HG03064 (cell line): ENCODE measurements at regions not wholly inside any gene's neighbourhood (a gene's known extent, or its start where the extent isn't known, plus 50 kb on each side); places are given as distances from the start of the nearest gene placed in this dataset.
"Not testable (repeated sequence)": the region's sequence is repeated elsewhere in the genome, so short reads cannot be mapped to it uniquely, and the experiment has no call there.

Source experiments
- ATAC-seq: cut with Tn5 transposase; IDR thresholded peaks from one replicate; pipeline ENCODE4 v1.9.1; 2021; ENCODE audit warnings: low read depth; ENCODE audit not compliant: unreplicated experiment

GRCh38 chr10:125228245-125228940 lies 68.0 kb upstream of the CTBP2 start:
- not testable (repeated sequence) for ATAC-seq

- ATAC-seq: no peak
These were observed 67.2 kb upstream of the CTBP2 start for GRCh38 chr10:125227546-125227945.

GRCh38 chr10:125226823-125227222 lies 66.5 kb upstream of the CTBP2 start:
- ATAC-seq: no peak

- no peak for ATAC-seq
These were observed 65.6 kb upstream of the CTBP2 start for GRCh38 chr10:125226005-125226404.

- no peak for ATAC-seq
These were observed 64.7 kb upstream of the CTBP2 start for GRCh38 chr10:125225051-125225450.

- no peak for ATAC-seq
These were observed 62.3 kb upstream of the CTBP2 start for GRCh38 chr10:125222515-125223308.

GRCh38 chr10:125221716-125222115 lies 61.4 kb upstream of the CTBP2 start:
- no peak for ATAC-seq

GRCh38 chr10:125219776-125220175 lies 59.4 kb upstream of the CTBP2 start:
- no peak for ATAC-seq

- no peak for ATAC-seq
These were observed 58.6 kb upstream of the CTBP2 start for GRCh38 chr10:125218967-125219366.

- no peak for ATAC-seq
These were observed 57.8 kb upstream of the CTBP2 start for GRCh38 chr10:125217990-125218675.

GRCh38 chr10:125216861-125217260 lies 56.5 kb upstream of the CTBP2 start:
- no peak for ATAC-seq

- ATAC-seq: no peak
These were observed 55.9 kb upstream of the CTBP2 start for GRCh38 chr10:125216309-125216708.

- ATAC-seq: no peak
These were observed 53.9 kb upstream of the CTBP2 start for GRCh38 chr10:125214283-125214570.

GRCh38 chr10:125213541-125214282 lies 53.3 kb upstream of the CTBP2 start:
- no peak for ATAC-seq

- no peak for ATAC-seq
These were observed 51.9 kb upstream of the CTBP2 start for GRCh38 chr10:125212150-125212809.
